C4-2B (cell line): ENCODE measurements at regions not wholly inside any gene's neighbourhood (a gene's known extent, or its start where the extent isn't known, plus 50 kb on each side); places are given as distances from the start of the nearest gene placed in this dataset.
"Not testable (repeated sequence)": the region's sequence is repeated elsewhere in the genome, so short reads cannot be mapped to it uniquely, and the experiment has no call there.

ENCODE experiments used
- ZFX ChIP-seq: fragments of 450-650 bp; IDR thresholded peaks from 2 replicates; pipeline ENCODE4 v1.6.1; 2017
- TF ChIP-seq, protein P1 (sequence below): fragments of 450-650 bp; conservative IDR thresholded peaks from 2 replicates; pipeline ENCODE4 v1.5.1; 2017; ENCODE audit warnings: mild to moderate bottlenecking

DNA sequence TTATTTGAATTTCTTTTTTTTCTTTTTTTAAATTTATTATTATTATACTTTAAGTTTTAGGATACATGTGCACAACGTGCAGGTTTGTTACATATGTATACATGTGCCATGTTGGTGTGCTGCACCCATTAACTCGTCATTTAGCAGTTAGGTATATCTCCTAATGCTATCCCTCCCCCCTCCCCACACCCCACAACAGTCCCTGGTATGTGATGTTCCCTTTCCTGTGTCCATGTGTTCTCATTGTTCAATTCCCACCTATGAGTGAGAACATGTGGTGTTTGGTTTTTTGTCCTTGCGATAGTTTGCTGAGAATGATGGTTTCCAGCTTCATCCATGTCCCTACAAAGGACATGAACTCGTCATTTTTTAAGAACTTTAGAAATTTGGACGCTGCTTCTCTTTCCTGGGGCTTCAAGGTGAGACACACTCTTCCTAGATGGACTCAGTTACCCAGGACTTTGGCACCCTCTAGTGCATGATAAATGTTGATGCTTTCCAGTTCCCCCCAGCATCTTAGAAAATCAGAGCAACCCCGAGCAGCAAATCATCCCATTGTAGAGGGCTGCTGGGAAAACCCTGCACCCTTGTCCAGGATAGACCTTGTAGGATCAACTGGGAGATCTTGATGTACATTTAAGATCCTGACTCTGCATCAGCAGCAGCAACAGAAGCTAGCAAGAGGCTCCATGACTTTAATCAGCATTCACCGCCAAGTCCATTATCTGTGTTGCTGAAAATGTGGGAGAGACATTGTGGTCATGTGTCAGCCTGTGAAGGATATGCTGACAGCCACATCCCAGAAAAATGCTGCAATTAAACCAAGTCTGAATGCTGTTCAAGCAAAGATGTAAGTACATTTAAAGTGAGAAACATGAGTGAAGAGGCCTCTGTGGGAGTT, 266.9 kb upstream of the FAM78B start:
- TF ChIP-seq, protein P1, sequence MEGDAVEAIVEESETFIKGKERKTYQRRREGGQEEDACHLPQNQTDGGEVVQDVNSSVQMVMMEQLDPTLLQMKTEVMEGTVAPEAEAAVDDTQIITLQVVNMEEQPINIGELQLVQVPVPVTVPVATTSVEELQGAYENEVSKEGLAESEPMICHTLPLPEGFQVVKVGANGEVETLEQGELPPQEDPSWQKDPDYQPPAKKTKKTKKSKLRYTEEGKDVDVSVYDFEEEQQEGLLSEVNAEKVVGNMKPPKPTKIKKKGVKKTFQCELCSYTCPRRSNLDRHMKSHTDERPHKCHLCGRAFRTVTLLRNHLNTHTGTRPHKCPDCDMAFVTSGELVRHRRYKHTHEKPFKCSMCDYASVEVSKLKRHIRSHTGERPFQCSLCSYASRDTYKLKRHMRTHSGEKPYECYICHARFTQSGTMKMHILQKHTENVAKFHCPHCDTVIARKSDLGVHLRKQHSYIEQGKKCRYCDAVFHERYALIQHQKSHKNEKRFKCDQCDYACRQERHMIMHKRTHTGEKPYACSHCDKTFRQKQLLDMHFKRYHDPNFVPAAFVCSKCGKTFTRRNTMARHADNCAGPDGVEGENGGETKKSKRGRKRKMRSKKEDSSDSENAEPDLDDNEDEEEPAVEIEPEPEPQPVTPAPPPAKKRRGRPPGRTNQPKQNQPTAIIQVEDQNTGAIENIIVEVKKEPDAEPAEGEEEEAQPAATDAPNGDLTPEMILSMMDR: peak; percentile 45
- not testable (repeated sequence) for TF ChIP-seq ZFX
